ENCODE measurements at regions not wholly inside any gene's neighbourhood (a gene's known extent, or its start where the extent isn't known, plus 50 kb on each side); places are given as distances from the start of the nearest gene placed in this dataset.
"Not testable (repeated sequence)": the region's sequence is repeated elsewhere in the genome, so short reads cannot be mapped to it uniquely, and the experiment has no call there.

DNA sequence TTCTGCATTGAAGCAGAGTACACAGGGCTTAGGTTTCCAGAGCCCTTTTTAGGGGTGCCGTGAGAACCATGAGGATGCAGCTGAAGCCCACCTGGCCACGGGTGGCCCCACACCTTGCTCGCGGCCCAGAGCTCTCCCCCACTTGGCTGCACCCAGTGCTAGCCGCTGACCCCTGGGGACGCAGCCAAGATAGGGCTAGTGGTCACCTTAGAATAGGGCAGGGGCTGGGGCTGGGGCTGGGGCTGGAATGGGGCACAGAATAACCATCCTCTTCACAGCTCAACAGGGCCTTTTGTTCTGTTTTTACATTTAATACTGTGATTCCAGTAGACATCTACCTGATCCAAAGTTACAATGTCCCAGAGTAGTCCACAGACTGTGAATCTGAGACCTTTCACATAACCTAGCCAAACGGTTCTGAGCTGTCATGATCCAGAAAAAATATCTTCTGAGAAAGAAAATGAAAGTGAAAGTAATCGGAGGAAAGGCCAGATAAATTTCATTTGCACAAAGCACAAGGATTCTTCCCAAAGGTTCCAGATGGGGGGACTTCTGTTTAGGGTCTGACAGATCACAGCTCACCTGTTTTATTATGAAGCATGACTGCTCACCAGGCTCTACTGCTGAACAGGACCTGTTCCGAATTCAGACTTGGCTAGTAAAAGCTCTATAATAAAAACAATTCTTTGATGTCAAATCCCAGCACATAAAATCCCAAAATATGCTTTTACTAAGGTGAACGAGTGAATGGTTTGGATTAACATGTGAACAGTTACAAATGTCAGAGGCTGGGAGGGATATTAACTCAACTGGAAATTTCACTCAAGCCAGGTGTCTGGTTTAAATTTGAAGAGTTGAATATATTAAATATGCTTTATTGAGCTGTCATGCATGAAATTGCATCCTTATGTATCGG lies 401.9 kb downstream of the THBS2 start:
- DNase-seq (ENCODE audit: low read depth), result no peak

GRCh38 chr6:168850027-168850736 lies 403.5 kb downstream of the THBS2 start:
- not testable (repeated sequence) for DNase-seq (ENCODE audit: low read depth)

GRCh38 chr6:168849459-168849858 lies 404.2 kb downstream of the THBS2 start:
- DNase-seq (ENCODE audit: low read depth), result no peak

DNA sequence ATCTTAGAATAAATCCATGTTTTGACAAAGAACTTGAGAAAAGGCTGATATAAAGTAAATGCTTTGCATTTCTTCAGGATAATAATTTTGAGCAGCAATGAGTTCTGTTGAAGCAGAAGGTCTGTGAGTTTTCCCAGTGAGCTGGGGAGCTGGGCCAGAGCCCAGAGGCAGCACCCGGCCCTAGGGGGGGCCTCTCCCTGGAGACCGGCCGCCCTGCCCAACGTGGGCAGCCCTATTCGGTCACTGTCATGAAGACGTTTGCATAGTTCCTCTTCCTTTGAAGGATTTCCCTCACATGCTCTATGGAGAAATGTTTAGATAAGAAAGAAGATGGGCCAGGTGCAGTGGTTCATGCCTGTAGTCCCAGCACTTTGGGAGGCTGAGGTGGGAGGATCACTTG lies 404.8 kb downstream of the THBS2 start:
- DNase-seq (ENCODE audit: low read depth), result no peak

- DNase-seq (ENCODE audit: low read depth), result no peak
Observed at GRCh38 chr6:168844821-168845609, 404.0 kb downstream of the SMOC2 start.

GRCh38 chr6:168842632-168843212 lies 401.7 kb downstream of the SMOC2 start:
- not testable (repeated sequence) for DNase-seq (ENCODE audit: low read depth)

DNA sequence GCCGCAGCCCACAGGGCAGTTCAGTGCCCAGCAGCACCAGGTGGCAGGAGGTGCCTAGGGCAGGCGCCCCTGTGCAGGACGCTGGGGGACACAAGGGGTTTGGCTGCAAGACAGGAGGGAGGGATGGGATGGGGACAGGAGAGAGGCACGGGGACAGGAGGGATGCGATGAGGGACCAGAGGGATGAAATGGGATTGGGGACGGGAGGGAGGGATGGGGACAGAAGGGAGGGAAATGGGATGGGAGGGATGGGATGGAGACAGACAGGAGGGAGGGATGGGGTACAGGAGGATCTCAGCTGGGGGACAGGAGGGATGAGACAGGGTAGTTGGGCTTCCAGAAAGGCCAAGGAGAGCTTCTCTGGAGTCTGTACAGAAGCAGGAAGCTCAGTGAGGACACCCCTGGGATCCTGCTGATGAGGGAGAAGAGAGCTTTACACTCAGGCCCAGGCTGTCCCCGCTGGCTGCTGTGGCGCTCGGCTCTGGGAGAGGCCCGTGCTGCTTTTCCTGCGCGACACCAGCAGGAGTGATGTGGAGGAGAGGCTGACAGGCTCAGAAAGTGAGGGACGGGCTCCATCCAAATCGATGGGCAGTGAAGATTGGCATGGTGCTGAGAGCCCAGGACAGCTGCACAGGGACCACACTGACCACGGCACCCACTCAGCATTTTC lies 400.8 kb downstream of the SMOC2 start:
- no peak for DNase-seq (ENCODE audit: low read depth)

- not testable (repeated sequence) for DNase-seq (ENCODE audit: low read depth)
Observed at GRCh38 chr6:168840932-168841331, 399.9 kb downstream of the SMOC2 start.

GRCh38 chr6:168840299-168840698 lies 399.3 kb downstream of the SMOC2 start:
- DNase-seq (ENCODE audit: low read depth), result not testable (repeated sequence)

DNA sequence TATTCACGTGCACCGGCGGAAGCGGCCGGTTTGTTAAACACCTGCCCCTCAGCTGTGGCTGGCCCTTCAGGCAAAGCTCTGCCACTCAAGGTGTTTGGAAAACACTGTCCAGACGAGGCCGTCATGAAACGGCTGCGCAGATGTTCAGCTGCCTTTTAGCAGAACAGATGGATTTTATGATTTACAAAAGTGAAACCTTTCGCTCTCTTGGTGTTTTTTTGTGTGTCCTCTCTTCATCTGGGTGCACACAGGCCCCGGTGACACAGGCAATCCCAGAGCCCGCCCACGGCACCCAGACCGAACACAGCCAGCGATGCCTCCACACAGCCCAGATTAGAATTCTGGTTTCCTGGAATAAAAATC lies 397.0 kb downstream of the SMOC2 start:
- DNase-seq (ENCODE audit: low read depth), result no peak

DNA sequence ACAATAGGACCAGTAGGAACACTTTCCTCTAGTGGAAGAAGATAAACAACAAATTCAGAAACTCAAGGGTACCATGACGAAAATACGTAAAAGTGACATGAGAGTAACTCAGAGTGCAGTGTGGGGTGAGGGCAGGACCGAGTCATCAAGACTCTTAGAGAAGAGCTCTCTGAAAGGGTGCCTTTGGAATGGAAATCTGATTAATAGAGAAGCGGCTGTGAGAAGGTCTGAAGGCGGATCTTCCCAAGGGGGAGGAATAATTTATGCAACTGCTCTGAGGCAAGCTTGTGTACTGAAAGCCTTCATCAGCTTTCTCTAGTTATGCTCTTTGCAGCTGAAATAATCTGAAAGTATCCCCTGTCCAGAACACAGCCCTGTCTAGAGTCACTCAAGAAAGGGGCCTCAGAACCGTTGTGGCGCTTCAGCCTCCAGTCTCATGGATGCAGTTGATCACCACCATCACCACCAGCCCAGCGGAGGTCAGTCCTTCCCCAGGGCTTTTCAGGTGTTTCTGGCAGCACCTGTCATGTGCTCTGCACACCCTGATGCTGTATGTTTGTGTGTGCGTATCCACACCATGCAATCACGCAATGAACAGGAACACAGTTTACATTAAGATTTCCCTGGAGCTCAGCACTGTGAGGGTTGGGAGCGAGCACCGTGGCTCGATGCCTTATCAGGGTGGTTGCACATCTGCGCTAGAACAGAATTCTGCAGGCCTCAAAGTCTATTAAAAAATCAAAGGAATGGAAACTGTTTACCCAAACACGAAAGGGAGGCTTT lies 396.5 kb downstream of the SMOC2 start:
- DNase-seq (ENCODE audit: low read depth), result no peak

- no peak for DNase-seq (ENCODE audit: low read depth)
Observed at GRCh38 chr6:168835991-168836390, 395.0 kb downstream of the SMOC2 start.

DNA sequence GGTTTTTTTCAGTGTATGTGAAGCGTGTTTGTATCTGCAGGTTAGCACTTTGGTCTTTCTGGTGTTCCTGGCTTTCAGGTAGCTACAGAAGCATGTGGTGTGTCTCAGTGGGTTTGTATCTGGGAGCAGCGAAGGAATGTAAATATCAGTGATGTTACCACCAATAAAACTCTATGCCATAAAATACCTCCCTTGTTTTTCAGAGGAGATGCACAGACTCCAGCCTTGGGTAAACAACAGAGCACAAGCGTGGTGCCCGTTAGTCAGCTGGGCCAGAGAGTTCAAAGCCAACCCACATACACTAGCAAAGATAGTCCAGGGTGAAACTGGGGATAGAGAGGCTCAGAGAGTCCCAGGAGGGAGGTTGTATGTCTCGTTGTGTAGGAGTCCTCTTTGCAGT lies 393.8 kb downstream of the SMOC2 start:
- DNase-seq (ENCODE audit: low read depth), result no peak

DNA sequence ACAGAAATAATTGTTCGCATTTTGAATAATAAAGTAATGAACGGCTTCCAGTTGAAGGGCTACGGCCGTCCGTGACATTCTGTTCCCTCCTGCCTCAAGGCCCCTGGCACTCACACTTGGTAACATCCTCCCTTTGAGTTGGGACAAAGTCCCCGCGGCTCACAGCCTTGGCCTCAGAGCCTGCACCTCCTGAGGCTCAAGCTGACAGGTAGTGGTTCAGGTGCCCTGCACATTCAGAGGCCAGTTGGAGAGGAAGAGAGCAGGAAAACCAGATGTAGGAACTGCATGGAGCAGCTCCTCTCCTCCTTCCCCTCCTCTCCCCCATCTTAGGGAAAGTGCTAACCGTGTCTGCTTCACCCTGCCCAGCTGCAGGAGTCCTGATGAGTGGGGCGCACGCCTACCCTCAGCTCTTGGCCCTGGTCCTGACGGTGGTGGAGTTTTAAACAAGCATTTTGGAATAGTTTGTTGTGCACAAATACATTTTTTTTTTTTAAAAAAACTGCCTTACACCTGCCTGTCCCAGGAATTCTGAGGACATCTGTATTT lies 393.1 kb downstream of the SMOC2 start:
- DNase-seq (ENCODE audit: low read depth), result no peak

DNA sequence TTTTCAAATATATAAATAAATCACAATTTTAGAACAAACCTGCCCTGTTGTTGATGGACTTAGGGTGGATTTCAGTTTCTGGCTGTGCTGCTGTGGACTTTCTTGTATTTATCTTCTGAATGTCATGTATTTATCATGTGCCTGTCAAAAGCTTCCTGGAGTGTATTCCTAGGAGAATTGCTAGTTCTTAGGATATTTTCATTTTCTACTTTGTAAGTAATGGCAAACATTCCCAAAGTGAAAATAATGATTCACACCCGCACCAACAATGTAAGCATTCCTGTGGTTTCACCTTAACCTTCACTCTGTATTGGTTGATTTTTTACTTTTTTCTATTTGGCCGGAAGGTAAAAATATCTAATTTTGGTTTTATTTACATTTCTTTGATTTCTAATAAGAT lies 387.8 kb downstream of the SMOC2 start:
- no peak for DNase-seq (ENCODE audit: low read depth)

DNA sequence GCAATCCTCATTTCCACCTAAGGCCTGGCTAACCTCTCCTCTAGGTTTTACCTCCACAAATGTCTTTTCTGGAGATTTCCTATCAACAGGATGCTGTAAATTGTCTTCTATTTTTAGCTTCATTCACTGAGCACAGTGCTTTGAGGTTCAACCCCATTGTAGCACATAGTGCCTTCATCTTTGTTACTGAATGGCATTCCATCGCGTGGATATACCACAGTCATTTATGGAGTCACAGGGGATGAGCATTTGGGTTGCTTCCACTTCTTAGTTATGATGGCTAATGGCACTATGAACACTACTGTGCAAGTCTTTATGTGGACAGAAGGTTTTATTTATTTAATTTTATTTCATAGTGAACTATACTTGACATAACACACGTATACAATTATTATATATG lies 387.1 kb downstream of the SMOC2 start:
- no peak for DNase-seq (ENCODE audit: low read depth)

DNA sequence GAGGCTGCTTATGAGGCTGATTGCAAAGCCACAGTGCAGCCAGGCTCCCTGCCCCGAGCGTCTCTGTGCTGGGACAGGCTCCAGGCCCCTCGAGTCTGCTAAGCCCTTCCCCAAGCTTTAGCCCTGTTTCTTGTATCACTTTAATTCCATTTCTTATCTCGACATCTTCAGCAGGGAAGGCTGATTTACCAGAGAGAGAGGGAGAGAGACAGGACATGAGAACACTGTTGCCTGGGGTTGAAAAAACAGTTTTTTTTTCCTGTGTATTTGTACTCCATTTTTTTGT lies 386.5 kb downstream of the SMOC2 start:
- no peak for DNase-seq (ENCODE audit: low read depth)

DNA sequence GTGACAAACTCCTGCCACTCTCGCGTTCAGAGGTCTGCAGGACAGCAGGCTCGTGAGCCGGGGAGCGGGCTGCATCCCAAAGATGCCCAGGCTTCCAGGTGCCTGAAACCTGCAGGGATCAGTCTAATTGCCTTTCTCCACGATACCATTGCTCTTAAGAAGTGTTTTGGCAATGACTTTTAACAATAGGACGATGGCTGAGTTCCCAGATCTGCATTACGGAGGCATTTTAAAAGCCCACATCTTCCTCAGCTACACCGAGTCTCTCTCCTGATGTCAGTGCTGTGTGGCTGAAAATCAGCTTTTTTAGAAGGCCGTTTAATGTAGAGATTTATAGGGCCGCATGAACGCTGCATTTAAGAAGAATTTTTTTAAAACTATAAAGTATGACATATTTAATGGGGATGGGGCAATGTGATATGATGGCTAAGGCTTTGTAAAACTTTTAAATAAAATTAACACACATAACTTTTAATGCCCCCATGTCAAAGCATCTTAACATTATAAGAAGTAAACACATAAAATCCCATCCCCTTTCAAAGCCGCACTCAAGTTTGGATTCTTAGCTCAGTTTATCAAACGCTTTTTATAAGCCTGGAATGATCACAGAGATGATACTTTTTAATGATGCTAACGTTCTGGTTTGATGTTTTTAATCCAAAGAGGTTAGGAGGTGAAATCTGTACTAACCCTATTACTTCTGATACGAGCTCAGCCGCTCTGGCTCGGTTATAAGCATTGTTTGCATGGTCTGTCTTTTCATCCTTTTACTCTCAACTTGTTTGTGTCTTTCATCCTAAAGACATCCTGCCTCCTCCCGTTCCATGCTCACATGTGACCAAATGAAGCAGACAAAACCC lies 386.0 kb downstream of the SMOC2 start:
- no peak for DNase-seq (ENCODE audit: low read depth)

- DNase-seq (ENCODE audit: low read depth), result no peak
Observed at GRCh38 chr6:168826078-168826390, 385.1 kb downstream of the SMOC2 start.

Data from stimulated activated CD4-positive, alpha-beta T cell treated with anti-CD3 and anti-CD28 coated beads, Interleukin-2, amount 100 ng/mL, for 4 hours (primary cell).